SH-SY5Y (cell line): ENCODE measurements at regions not wholly inside any gene's neighbourhood (a gene's known extent, or its start where the extent isn't known, plus 50 kb on each side); places are given as distances from the start of the nearest gene placed in this dataset.

Source experiments
- GATA2 ChIP-seq: IDR thresholded peaks from 2 replicates; pipeline ENCODE4 v1.6.1; 2011; ENCODE audit warnings: mild to moderate bottlenecking, low read depth, low read length
- GATA3 ChIP-seq: IDR thresholded peaks from 2 replicates; pipeline ENCODE4 v1.6.1; 2011; ENCODE audit warnings: low read depth, mild to moderate bottlenecking, low read length, moderate library complexity

DNA sequence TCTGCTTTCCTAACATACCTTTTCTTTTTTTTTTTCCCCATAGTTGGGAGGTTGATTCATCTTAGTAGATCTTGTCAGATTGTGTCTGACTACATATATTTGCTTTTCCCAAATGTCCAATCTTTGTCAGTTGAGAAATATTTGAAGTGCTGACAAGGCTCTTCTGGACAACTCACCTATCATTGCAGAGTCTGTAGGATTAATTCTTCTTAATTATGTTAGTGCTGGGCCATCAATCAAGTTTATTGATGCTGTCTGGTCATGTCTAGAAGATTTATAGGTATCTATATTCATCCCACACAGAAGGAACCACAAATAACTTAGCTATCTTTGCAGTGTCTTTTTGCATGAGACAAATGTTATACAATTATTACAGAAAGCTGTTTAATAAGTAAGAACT is 310.6 kb downstream of the ACTR3B start:
- TF ChIP-seq GATA2 (no peak), GATA3 (no peak)
